HL-60 (cell line): ENCODE measurements at regions not wholly inside any gene's neighbourhood (a gene's known extent, or its start where the extent isn't known, plus 50 kb on each side); places are given as distances from the start of the nearest gene placed in this dataset.

ENCODE experiments used
- DNase-seq, 2 experiments: peaks; one replicate each; pipeline ENCODE4 v3.0.0-alpha.2; 2010 to 2020; ENCODE audit warnings: low read depth in 1 of 2, low spot score in 1 of 2
- H3K27ac ChIP-seq: fragments of 250-450 bp; sonication (Bioruptor Pico); replicated peaks from 2 replicates; pipeline ENCODE4 v1.5.1; 2020; ENCODE audit warnings: mild to moderate bottlenecking, moderate library complexity
- H3K27me3 ChIP-seq: fragments of 250-450 bp; sonication (Bioruptor Pico); 2 replicates; pipeline ENCODE4 v1.5.1; 2021; ENCODE audit warnings: mild to moderate bottlenecking, moderate library complexity; ENCODE audit not compliant: insufficient read depth, poor library complexity, severe bottlenecking
- H3K4me3 ChIP-seq: replicated peaks from 2 replicates; pipeline ENCODE4 v1.5.1; 2011; ENCODE audit warnings: mild to moderate bottlenecking, control low read depth, low read length; ENCODE audit not compliant: insufficient read depth
- GABPA ChIP-seq: IDR thresholded peaks from 2 replicates; pipeline ENCODE4 v1.6.1; 2012; ENCODE audit warnings: low read depth
- POLR2AphosphoS5 ChIP-seq: IDR thresholded peaks from 2 replicates; pipeline ENCODE4 v1.6.1; 2012; ENCODE audit warnings: low read depth
- SPI1 ChIP-seq: IDR thresholded peaks from 2 replicates; pipeline ENCODE4 v1.6.1; 2012; ENCODE audit warnings: low read depth, mild to moderate bottlenecking, borderline replicate concordance
- TF ChIP-seq, protein P1 (sequence below): IDR thresholded peaks from one replicate; pipeline ENCODE4 v1.5.1; 2011; ENCODE audit warnings: low read length, control low read depth, inconsistent platforms; ENCODE audit not compliant: insufficient read depth
- TF ChIP-seq, protein P2 (sequence below): IDR thresholded peaks from 2 replicates; pipeline ENCODE4 v1.6.1; 2012; ENCODE audit warnings: low read depth; ENCODE audit not compliant: insufficient replicate concordance

- H3K27ac ChIP-seq = no peak overlapping the region
- TF ChIP-seq, protein P1, sequence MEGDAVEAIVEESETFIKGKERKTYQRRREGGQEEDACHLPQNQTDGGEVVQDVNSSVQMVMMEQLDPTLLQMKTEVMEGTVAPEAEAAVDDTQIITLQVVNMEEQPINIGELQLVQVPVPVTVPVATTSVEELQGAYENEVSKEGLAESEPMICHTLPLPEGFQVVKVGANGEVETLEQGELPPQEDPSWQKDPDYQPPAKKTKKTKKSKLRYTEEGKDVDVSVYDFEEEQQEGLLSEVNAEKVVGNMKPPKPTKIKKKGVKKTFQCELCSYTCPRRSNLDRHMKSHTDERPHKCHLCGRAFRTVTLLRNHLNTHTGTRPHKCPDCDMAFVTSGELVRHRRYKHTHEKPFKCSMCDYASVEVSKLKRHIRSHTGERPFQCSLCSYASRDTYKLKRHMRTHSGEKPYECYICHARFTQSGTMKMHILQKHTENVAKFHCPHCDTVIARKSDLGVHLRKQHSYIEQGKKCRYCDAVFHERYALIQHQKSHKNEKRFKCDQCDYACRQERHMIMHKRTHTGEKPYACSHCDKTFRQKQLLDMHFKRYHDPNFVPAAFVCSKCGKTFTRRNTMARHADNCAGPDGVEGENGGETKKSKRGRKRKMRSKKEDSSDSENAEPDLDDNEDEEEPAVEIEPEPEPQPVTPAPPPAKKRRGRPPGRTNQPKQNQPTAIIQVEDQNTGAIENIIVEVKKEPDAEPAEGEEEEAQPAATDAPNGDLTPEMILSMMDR = no peak
- TF ChIP-seq, protein P2, sequence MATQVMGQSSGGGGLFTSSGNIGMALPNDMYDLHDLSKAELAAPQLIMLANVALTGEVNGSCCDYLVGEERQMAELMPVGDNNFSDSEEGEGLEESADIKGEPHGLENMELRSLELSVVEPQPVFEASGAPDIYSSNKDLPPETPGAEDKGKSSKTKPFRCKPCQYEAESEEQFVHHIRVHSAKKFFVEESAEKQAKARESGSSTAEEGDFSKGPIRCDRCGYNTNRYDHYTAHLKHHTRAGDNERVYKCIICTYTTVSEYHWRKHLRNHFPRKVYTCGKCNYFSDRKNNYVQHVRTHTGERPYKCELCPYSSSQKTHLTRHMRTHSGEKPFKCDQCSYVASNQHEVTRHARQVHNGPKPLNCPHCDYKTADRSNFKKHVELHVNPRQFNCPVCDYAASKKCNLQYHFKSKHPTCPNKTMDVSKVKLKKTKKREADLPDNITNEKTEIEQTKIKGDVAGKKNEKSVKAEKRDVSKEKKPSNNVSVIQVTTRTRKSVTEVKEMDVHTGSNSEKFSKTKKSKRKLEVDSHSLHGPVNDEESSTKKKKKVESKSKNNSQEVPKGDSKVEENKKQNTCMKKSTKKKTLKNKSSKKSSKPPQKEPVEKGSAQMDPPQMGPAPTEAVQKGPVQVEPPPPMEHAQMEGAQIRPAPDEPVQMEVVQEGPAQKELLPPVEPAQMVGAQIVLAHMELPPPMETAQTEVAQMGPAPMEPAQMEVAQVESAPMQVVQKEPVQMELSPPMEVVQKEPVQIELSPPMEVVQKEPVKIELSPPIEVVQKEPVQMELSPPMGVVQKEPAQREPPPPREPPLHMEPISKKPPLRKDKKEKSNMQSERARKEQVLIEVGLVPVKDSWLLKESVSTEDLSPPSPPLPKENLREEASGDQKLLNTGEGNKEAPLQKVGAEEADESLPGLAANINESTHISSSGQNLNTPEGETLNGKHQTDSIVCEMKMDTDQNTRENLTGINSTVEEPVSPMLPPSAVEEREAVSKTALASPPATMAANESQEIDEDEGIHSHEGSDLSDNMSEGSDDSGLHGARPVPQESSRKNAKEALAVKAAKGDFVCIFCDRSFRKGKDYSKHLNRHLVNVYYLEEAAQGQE = no peak
- TF ChIP-seq GABPA (no peak), SPI1 (peak; percentile 57; the same call in 1 of the 2 replicates), POLR2AphosphoS5 (no peak)
- no peak overlapping the region for H3K4me3 ChIP-seq
- no peaks in the 10 kb centered on the region for H3K27me3 ChIP-seq
- peak in 1 of 2 experiments; percentile 66 for DNase-seq
These were observed 100.9 kb upstream of the PARP11 start for GRCh38 chr12:3973973-3974644.

GRCh38 chr12:3973269-3973884 lies 100.2 kb upstream of the PARP11 start:
- Histone ChIP-seq H3K4me3 (no peak overlapping the region), H3K27me3 (no peaks in the 10 kb centered on the region), H3K27ac (no peak overlapping the region)
- no peak for DNase-seq
- TF ChIP-seq SPI1 (no peak), GABPA (no peak), POLR2AphosphoS5 (no peak)
- TF ChIP-seq, protein P1 = no peak
- TF ChIP-seq, protein P2 = no peak

- DNase-seq = no peak
- Histone ChIP-seq H3K27ac (no peak overlapping the region), H3K4me3 (no peak overlapping the region), H3K27me3 (no peaks in the 10 kb centered on the region)
- TF ChIP-seq, protein P1 = no peak
- TF ChIP-seq POLR2AphosphoS5 (no peak), GABPA (no peak), SPI1 (no peak)
- TF ChIP-seq, protein P2 = no peak
These were observed 99.4 kb upstream of the PARP11 start for GRCh38 chr12:3972576-3972975.
